ENCODE measurements at regions not wholly inside any gene's neighbourhood (a gene's known extent, or its start where the extent isn't known, plus 50 kb on each side); places are given as distances from the start of the nearest gene placed in this dataset.
"Not testable (repeated sequence)": the region's sequence is repeated elsewhere in the genome, so short reads cannot be mapped to it uniquely, and the experiment has no call there.

- no peak for TF ChIP-seq Cebpa-rat (IDR thresholded peaks at IDR 0.05)
- Histone ChIP-seq H3K9me3 (replicated peaks in 1 of 11) (no peaks in the 10 kb centered on the region), H3K4me1 (no peaks in the 10 kb centered on the region), H3K4me2 (no peak overlapping the region), H3K9ac (no peak overlapping the region), H3K36me3 (no peaks in the 10 kb centered on the region), H3K4me3 (no peak overlapping the region), H3K27me3 (no peaks in the 10 kb centered on the region), H4K20me1 (no peaks in the 10 kb centered on the region), H3K27ac (no peak overlapping the region)
Measured at GRCh38 chr1:177700856-177701255, 269.0 kb downstream of the SEC16B start.

GRCh38 chr1:177690996-177691395 is 278.9 kb downstream of the SEC16B start:
- Histone ChIP-seq H3K4me3 (no peak overlapping the region), H3K4me2 (no peak overlapping the region), H3K27ac (no peak overlapping the region), H3K9me3 (replicated peaks in 1 of 11) (peaks cover 0 to 9% (median 0%) of the 10 kb centered on the region in 11 experiments; a peak in 2 of 22 replicates), H3K27me3 (no peaks in the 10 kb centered on the region), H4K20me1 (no peaks in the 10 kb centered on the region), H3K4me1 (no peaks in the 10 kb centered on the region), H3K9ac (no peak overlapping the region), H3K36me3 (no peaks in the 10 kb centered on the region)
- TF ChIP-seq Cebpa-rat (IDR thresholded peaks at IDR 0.05), result no peak

- Histone ChIP-seq H3K27me3 (no peaks in the 10 kb centered on the region), H4K20me1 (no peaks in the 10 kb centered on the region), H3K27ac (no peak overlapping the region), H3K4me1 (no peaks in the 10 kb centered on the region), H3K9me3 (replicated peaks in 1 of 11) (peaks cover 0 to 3% (median 0%) of the 10 kb centered on the region in 11 experiments; a peak in 2 of 22 replicates), H3K9ac (no peak overlapping the region), H3K4me2 (no peak overlapping the region), H3K36me3 (no peaks in the 10 kb centered on the region), H3K4me3 (no peak overlapping the region)
- no peak for TF ChIP-seq Cebpa-rat (IDR thresholded peaks at IDR 0.05)
Measured at GRCh38 chr1:177687544-177687943, 282.3 kb downstream of the SEC16B start.

- H3K4me1 ChIP-seq, result no peaks in the 10 kb centered on the region
- no peak overlapping the region for H3K9ac ChIP-seq
- no peak for TF ChIP-seq Cebpa-rat (IDR thresholded peaks at IDR 0.05)
Measured at GRCh38 chr1:177686933-177687332, 282.9 kb downstream of the SEC16B start.

GRCh38 chr1:177669161-177669560 is 300.7 kb downstream of the SEC16B start:
- no peak overlapping the region for H3K4me3 ChIP-seq
- no peak overlapping the region for H3K9ac ChIP-seq
- no peak overlapping the region for H3K27ac ChIP-seq
- H3K9me3 ChIP-seq (replicated peaks in 1 of 11), result no peaks in the 10 kb centered on the region
- no peak for TF ChIP-seq Cebpa-rat (IDR thresholded peaks at IDR 0.05)
- H3K27me3 ChIP-seq, result no peaks in the 10 kb centered on the region
- no peaks in the 10 kb centered on the region for H3K4me1 ChIP-seq
- no peak overlapping the region for H3K4me2 ChIP-seq
- no peaks in the 10 kb centered on the region for H4K20me1 ChIP-seq
- no peaks in the 10 kb centered on the region for H3K36me3 ChIP-seq

More at GRCh38 chr1:177686933-177687332, 282.9 kb downstream of the SEC16B start:
- no peaks in the 10 kb centered on the region for H3K27me3 ChIP-seq
- H3K36me3 ChIP-seq, result no peaks in the 10 kb centered on the region
- no peaks in the 10 kb centered on the region for H4K20me1 ChIP-seq
- no peak overlapping the region for H3K4me3 ChIP-seq
- H3K4me2 ChIP-seq, result no peak overlapping the region
- H3K9me3 ChIP-seq (replicated peaks in 1 of 11), result no peaks in the 10 kb centered on the region
- no peak overlapping the region for H3K27ac ChIP-seq

GRCh38 chr1:177665935-177666334 is 303.9 kb downstream of the SEC16B start:
- Histone ChIP-seq H3K27me3 (no peaks in the 10 kb centered on the region), H3K9ac (no peak overlapping the region), H3K4me3 (no peak overlapping the region), H3K27ac (no peak overlapping the region), H4K20me1 (no peaks in the 10 kb centered on the region), H3K36me3 (no peaks in the 10 kb centered on the region), H3K4me1 (no peaks in the 10 kb centered on the region), H3K9me3 (replicated peaks in 1 of 11) (no peaks in the 10 kb centered on the region), H3K4me2 (no peak overlapping the region)
- no peak for TF ChIP-seq Cebpa-rat (IDR thresholded peaks at IDR 0.05)

GRCh38 chr1:177664742-177665141 is 305.1 kb downstream of the SEC16B start:
- H4K20me1 ChIP-seq; H3K4me1 ChIP-seq; H3K36me3 ChIP-seq; H3K9ac ChIP-seq; H3K27me3 ChIP-seq; H3K4me3 ChIP-seq; H3K9me3 ChIP-seq (replicated peaks in 1 of 11); H3K27ac ChIP-seq; H3K4me2 ChIP-seq: not testable (repeated sequence)

GRCh38 chr1:177660188-177660587 is 309.7 kb downstream of the SEC16B start:
- H3K4me1 ChIP-seq, result no peaks in the 10 kb centered on the region
- H3K9ac ChIP-seq, result no peak overlapping the region
- H3K9me3 ChIP-seq (replicated peaks in 1 of 11), result no peaks in the 10 kb centered on the region
- no peaks in the 10 kb centered on the region for H4K20me1 ChIP-seq
- H3K36me3 ChIP-seq, result no peaks in the 10 kb centered on the region
- TF ChIP-seq Cebpa-rat (IDR thresholded peaks at IDR 0.05), result no peak
- no peak overlapping the region for H3K4me2 ChIP-seq
- H3K4me3 ChIP-seq, result no peak overlapping the region
- no peak overlapping the region for H3K27ac ChIP-seq
- 0 out of 22 replicates have a peak, but pooled peaks cover 0 to 4% (median 0%) of the 10 kb centered on the region in 11 experiments for H3K27me3 ChIP-seq

- H4K20me1 ChIP-seq, result no peaks in the 10 kb centered on the region
- no peak overlapping the region for H3K4me3 ChIP-seq
- H3K9ac ChIP-seq, result no peak overlapping the region
- TF ChIP-seq Cebpa-rat (IDR thresholded peaks at IDR 0.05), result no peak
- no peaks in the 10 kb centered on the region for H3K36me3 ChIP-seq
- no peaks in the 10 kb centered on the region for H3K9me3 ChIP-seq (replicated peaks in 1 of 11)
- no peak overlapping the region for H3K27ac ChIP-seq
- 0 out of 22 replicates have a peak, but pooled peaks cover 0 to 4% (median 0%) of the 10 kb centered on the region in 11 experiments for H3K27me3 ChIP-seq
- H3K4me1 ChIP-seq, result no peaks in the 10 kb centered on the region
- no peak overlapping the region for H3K4me2 ChIP-seq
Measured at GRCh38 chr1:177659281-177659680, 310.6 kb downstream of the SEC16B start.

- TF ChIP-seq Cebpa-rat (IDR thresholded peaks at IDR 0.05), result no peak
- no peak overlapping the region for H3K27ac ChIP-seq
- H4K20me1 ChIP-seq, result no peaks in the 10 kb centered on the region
- H3K27me3 ChIP-seq, result 0 out of 22 replicates have a peak, but pooled peaks cover 0 to 4% (median 0%) of the 10 kb centered on the region in 11 experiments
- no peak overlapping the region for H3K9ac ChIP-seq
- H3K4me2 ChIP-seq, result no peak overlapping the region
- no peaks in the 10 kb centered on the region for H3K36me3 ChIP-seq
- no peaks in the 10 kb centered on the region for H3K4me1 ChIP-seq
- H3K9me3 ChIP-seq (replicated peaks in 1 of 11), result no peaks in the 10 kb centered on the region
- no peak overlapping the region for H3K4me3 ChIP-seq
Measured at GRCh38 chr1:177656598-177656997, 313.3 kb downstream of the SEC16B start.

All from BLaER1 treated with 17β-estradiol and CSF1 and Interleukin-3, amounts not matched to agents 10 nM and 100 nM (cell line).